ENCODE measurements at regions not wholly inside any gene's neighbourhood (a gene's known extent, or its start where the extent isn't known, plus 50 kb on each side); places are given as distances from the start of the nearest gene placed in this dataset.
"Not testable (repeated sequence)": the region's sequence is repeated elsewhere in the genome, so short reads cannot be mapped to it uniquely, and the experiment has no call there.

DNA sequence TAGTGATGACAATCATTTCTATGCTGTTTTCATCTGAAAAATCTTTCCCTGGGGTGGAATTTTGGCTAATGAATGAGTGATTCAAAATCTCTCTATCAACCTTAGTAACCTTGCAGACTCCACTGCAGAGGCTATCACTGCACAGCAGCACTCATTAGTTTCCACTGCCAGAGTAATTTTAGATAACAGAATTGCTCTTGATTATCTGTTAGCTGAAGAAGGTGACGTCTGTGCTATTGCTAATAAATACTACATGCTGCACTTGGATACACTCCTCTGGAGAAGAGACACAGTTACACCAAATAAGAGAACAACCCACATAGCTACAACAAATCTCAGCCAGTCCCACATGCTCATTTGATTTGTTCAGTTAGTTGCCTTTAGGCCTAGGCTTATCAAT lies 1348.4 kb downstream of the NCAM2 start:
- Histone ChIP-seq H3K36me3 (ENCODE audit: insufficient read depth, low read length) (no peaks in the 10 kb centered on the region), H3K27ac (ENCODE audit: low read length) (no peak overlapping the region), H3K4me3 (ENCODE audit: low read length) (no peak overlapping the region), H3K4me2 (ENCODE audit: low read depth, low read length, poor library complexity, severe bottlenecking) (no peak overlapping the region), H2AFZ (ENCODE audit: low read length) (no peak overlapping the region), H3K9me2 (replicated peaks; ENCODE audit: insufficient read depth, low read length) (no peaks in the 10 kb centered on the region), H3K9me3 (ENCODE audit: low read length) (peaks cover 63% of the 10 kb centered on the region), H3K9ac (ENCODE audit: low read length) (no peak overlapping the region), H3K79me2 (ENCODE audit: low read length) (no peaks in the 10 kb centered on the region), H3K27me3 (ENCODE audit: low read length) (no peaks in the 10 kb centered on the region), H3K4me1 (ENCODE audit: low read length) (no peaks in the 10 kb centered on the region), H4K20me1 (ENCODE audit: insufficient read depth, low read depth, low read length) (no peaks in the 10 kb centered on the region)
- DNase-seq = no peak

DNA sequence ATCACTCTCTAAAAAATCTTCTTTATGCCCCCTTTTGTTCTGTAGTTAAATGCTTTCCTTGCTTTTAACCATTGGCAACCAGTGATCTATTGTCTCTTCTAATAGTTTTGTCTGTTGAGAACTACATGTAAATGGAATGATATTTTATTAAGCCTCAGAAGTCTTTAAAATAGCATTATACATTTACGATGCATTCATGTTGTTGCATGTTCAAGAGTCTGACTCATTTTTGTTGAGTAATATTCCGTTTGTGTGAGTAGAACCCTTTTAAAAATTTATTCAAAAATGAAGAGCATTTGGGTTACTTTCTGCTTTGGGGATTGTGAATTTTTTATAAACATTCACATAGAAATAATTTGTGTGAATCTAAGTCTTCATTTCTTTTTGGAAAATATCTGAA lies 1352.9 kb downstream of the NCAM2 start:
- DNase-seq = no peak
- peaks cover 26% of the 10 kb centered on the region for H3K9me3 ChIP-seq (ENCODE audit: low read length)
- H3K9me2 ChIP-seq (replicated peaks; ENCODE audit: insufficient read depth, low read length) = no peaks in the 10 kb centered on the region
- H3K36me3 ChIP-seq (ENCODE audit: insufficient read depth, low read length) = no peaks in the 10 kb centered on the region
- H3K79me2 ChIP-seq (ENCODE audit: low read length) = no peaks in the 10 kb centered on the region
- no peaks in the 10 kb centered on the region for H3K27me3 ChIP-seq (ENCODE audit: low read length)
- no peaks in the 10 kb centered on the region for H4K20me1 ChIP-seq (ENCODE audit: insufficient read depth, low read depth, low read length)
- no peak overlapping the region for H3K4me3 ChIP-seq (ENCODE audit: low read length)
- no peak overlapping the region for H3K4me2 ChIP-seq (ENCODE audit: low read depth, low read length, poor library complexity, severe bottlenecking)
- H3K9ac ChIP-seq (ENCODE audit: low read length) = no peak overlapping the region
- no peak overlapping the region for H2AFZ ChIP-seq (ENCODE audit: low read length)
- no peak overlapping the region for H3K27ac ChIP-seq (ENCODE audit: low read length)
- H3K4me1 ChIP-seq (ENCODE audit: low read length) = no peaks in the 10 kb centered on the region

DNA sequence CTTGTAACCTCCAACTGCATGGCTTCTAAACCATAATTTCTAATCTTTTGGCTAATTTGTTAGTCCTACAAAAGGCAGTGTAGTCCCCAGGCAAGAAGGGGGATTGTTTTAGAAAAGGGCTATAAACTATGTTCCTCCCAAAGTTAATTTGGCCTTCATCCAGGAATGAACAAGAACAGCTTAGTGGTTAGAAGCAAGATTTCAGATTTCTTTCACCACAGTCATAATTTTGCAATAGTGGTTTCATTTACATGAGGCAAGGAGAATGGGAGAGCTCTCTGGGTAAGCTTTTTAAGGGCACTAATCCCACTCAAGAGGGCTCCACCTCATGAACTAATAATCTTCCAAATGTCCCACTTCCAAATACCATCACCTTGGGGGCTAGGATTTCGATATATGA lies 1353.9 kb downstream of the NCAM2 start:
- no peak overlapping the region for H3K9ac ChIP-seq (ENCODE audit: low read length)
- no peak overlapping the region for H2AFZ ChIP-seq (ENCODE audit: low read length)
- H3K79me2 ChIP-seq (ENCODE audit: low read length) = no peaks in the 10 kb centered on the region
- peaks cover 22% of the 10 kb centered on the region for H3K9me3 ChIP-seq (ENCODE audit: low read length)
- no peak overlapping the region for H3K27ac ChIP-seq (ENCODE audit: low read length)
- H3K4me2 ChIP-seq (ENCODE audit: low read depth, low read length, poor library complexity, severe bottlenecking) = no peak overlapping the region
- no peaks in the 10 kb centered on the region for H4K20me1 ChIP-seq (ENCODE audit: insufficient read depth, low read depth, low read length)
- H3K4me3 ChIP-seq (ENCODE audit: low read length) = no peak overlapping the region
- H3K36me3 ChIP-seq (ENCODE audit: insufficient read depth, low read length) = no peaks in the 10 kb centered on the region
- H3K27me3 ChIP-seq (ENCODE audit: low read length) = no peaks in the 10 kb centered on the region
- no peaks in the 10 kb centered on the region for H3K9me2 ChIP-seq (replicated peaks; ENCODE audit: insufficient read depth, low read length)
- H3K4me1 ChIP-seq (ENCODE audit: low read length) = no peaks in the 10 kb centered on the region
- no peak for DNase-seq

DNA sequence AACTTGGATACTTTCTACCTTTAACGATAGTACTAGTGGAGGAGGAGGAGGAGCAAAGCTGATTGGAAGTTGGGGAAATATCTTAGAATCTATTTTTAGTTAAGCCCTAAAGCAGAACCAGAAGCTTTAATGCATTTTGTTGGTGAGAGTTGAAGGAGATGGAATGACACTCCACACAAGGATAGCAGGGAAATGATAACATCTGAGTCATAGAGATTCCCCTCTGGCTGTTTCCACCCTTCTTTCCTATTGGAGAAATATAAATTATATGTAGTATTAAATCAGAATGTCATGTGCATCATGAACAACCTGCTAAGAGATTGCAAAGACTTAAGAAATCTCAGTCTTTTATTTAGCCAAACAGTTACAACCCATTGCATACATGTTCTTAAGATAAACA lies 1357.7 kb downstream of the NCAM2 start:
- no peak for DNase-seq
- Histone ChIP-seq H2AFZ (ENCODE audit: low read length) (no peak overlapping the region), H4K20me1 (ENCODE audit: insufficient read depth, low read depth, low read length) (no peaks in the 10 kb centered on the region)

DNA sequence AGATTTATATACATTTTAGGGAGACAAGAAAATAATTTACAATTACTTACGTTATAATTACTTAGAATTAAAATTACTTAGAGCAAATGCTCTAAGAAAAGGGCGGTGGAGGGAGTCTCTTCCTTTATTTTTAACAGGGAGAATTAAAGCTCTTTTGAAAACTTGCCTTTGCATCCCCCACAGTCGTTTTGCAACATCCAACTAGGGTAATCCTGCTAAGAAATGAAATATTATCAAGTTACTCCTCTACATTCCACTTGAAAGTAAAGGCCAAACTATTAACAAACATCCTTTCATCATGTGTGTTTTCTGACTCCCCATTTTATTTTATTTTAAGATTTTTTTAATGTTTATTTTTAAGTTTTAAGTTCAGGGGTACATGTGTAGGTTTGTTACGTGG lies 1358.5 kb downstream of the NCAM2 start:
- Histone ChIP-seq H3K9ac (ENCODE audit: low read length) (no peak overlapping the region), H3K79me2 (ENCODE audit: low read length) (no peaks in the 10 kb centered on the region), H3K27ac (ENCODE audit: low read length) (no peak overlapping the region), H3K9me2 (replicated peaks; ENCODE audit: insufficient read depth, low read length) (no peaks in the 10 kb centered on the region), H3K27me3 (ENCODE audit: low read length) (no peaks in the 10 kb centered on the region), H3K9me3 (ENCODE audit: low read length) (peaks cover 12% of the 10 kb centered on the region), H2AFZ (ENCODE audit: low read length) (no peak overlapping the region), H3K4me2 (ENCODE audit: low read depth, low read length, poor library complexity, severe bottlenecking) (no peak overlapping the region), H3K4me3 (ENCODE audit: low read length) (no peak overlapping the region), H3K36me3 (ENCODE audit: insufficient read depth, low read length) (no peaks in the 10 kb centered on the region), H4K20me1 (ENCODE audit: insufficient read depth, low read depth, low read length) (no peaks in the 10 kb centered on the region), H3K4me1 (ENCODE audit: low read length) (no peaks in the 10 kb centered on the region)
- no peak for DNase-seq

More for the DNA sequence above, 1357.7 kb downstream of the NCAM2 start:
- Histone ChIP-seq H3K27ac (ENCODE audit: low read length) (no peak overlapping the region), H3K79me2 (ENCODE audit: low read length) (no peaks in the 10 kb centered on the region), H3K4me1 (ENCODE audit: low read length) (no peaks in the 10 kb centered on the region), H3K4me3 (ENCODE audit: low read length) (no peak overlapping the region), H3K27me3 (ENCODE audit: low read length) (no peaks in the 10 kb centered on the region), H3K36me3 (ENCODE audit: insufficient read depth, low read length) (no peaks in the 10 kb centered on the region), H3K4me2 (ENCODE audit: low read depth, low read length, poor library complexity, severe bottlenecking) (no peak overlapping the region), H3K9me3 (ENCODE audit: low read length) (peaks cover 12% of the 10 kb centered on the region), H3K9ac (ENCODE audit: low read length) (no peak overlapping the region), H3K9me2 (replicated peaks; ENCODE audit: insufficient read depth, low read length) (no peaks in the 10 kb centered on the region)

DNA sequence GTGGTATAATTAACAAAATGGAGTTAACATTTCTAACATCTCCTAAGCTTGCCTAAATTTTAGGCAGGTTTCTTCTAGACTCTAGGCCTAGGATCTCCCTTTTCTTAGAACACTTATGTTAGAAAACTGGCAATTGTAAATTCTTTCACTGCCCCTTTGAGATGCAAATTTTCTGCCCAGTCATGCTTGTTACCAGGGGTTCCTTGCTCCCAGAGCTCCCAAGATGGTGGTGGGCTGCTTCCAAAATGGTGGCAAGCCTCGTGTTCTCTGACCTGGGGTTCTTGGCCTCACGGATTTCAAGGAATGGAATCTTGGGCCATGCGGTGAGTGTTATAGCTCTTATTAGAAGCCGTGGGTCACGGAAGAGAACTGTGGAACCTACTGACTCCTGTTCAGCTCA lies 1361.4 kb downstream of the NCAM2 start:
- not testable (repeated sequence) for H4K20me1 ChIP-seq (ENCODE audit: insufficient read depth, low read depth, low read length); H3K4me2 ChIP-seq (ENCODE audit: low read depth, low read length, poor library complexity, severe bottlenecking); H3K4me1 ChIP-seq (ENCODE audit: low read length); H3K4me3 ChIP-seq (ENCODE audit: low read length); H3K27ac ChIP-seq (ENCODE audit: low read length); H3K27me3 ChIP-seq (ENCODE audit: low read length); DNase-seq; H3K79me2 ChIP-seq (ENCODE audit: low read length); H3K9me2 ChIP-seq (replicated peaks; ENCODE audit: insufficient read depth, low read length); H3K36me3 ChIP-seq (ENCODE audit: insufficient read depth, low read length); H2AFZ ChIP-seq (ENCODE audit: low read length); H3K9ac ChIP-seq (ENCODE audit: low read length)
- peaks cover 25% of the 10 kb centered on the region for H3K9me3 ChIP-seq (ENCODE audit: low read length)

DNA sequence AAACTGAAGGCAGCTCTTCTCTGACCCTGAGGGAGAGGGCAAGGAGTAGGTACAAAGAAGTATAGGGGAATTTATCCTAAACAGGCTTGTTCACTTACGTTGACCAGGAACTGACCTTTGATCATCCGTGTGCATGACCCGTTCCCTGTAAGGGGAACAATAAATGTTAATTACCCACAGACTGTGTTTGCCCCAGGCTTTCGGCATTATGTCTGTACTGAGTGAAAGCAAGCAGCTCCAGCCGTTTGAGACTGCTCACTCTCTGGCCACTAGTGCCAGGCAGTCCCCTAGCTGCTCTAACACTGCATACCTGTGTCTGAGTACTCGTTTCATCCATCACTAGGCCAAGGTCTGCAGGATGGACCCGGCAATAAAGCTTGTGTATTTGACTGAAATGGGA lies 1365.3 kb downstream of the NCAM2 start:
- no peaks in the 10 kb centered on the region for H3K36me3 ChIP-seq (ENCODE audit: insufficient read depth, low read length)
- H4K20me1 ChIP-seq (ENCODE audit: insufficient read depth, low read depth, low read length) = no peaks in the 10 kb centered on the region
- no peak overlapping the region for H2AFZ ChIP-seq (ENCODE audit: low read length)
- no peak overlapping the region for H3K4me3 ChIP-seq (ENCODE audit: low read length)
- no peak for DNase-seq
- no peak overlapping the region for H3K4me2 ChIP-seq (ENCODE audit: low read depth, low read length, poor library complexity, severe bottlenecking)
- H3K27me3 ChIP-seq (ENCODE audit: low read length) = no peaks in the 10 kb centered on the region
- no peaks in the 10 kb centered on the region for H3K4me1 ChIP-seq (ENCODE audit: low read length)
- H3K79me2 ChIP-seq (ENCODE audit: low read length) = no peaks in the 10 kb centered on the region
- peaks cover 21% of the 10 kb centered on the region for H3K9me3 ChIP-seq (ENCODE audit: low read length)
- H3K9me2 ChIP-seq (replicated peaks; ENCODE audit: insufficient read depth, low read length) = no peaks in the 10 kb centered on the region
- no peak overlapping the region for H3K27ac ChIP-seq (ENCODE audit: low read length)
- H3K9ac ChIP-seq (ENCODE audit: low read length) = no peak overlapping the region

DNA sequence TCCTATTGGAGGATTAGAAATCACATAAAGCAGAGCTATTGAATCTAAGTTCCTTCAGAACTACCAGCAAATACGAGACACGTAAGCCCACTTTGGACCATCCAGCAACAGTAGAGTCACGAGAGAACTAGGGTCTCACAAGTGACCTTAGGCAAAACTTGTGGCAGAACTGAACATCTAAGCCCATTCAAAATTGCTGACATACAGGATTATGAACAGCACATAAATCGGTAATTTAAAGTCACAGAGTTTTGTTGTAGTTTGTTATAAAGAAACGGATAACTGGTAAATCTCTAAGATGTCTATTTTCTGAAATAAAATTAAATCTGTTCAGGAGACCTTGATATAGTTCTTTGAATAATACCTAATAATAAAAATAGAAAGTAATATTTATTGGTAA lies 1366.0 kb downstream of the NCAM2 start:
- Histone ChIP-seq H3K9ac (ENCODE audit: low read length) (no peak overlapping the region), H3K9me3 (ENCODE audit: low read length) (peaks cover 23% of the 10 kb centered on the region), H3K9me2 (replicated peaks; ENCODE audit: insufficient read depth, low read length) (no peaks in the 10 kb centered on the region), H3K27me3 (ENCODE audit: low read length) (no peaks in the 10 kb centered on the region), H2AFZ (ENCODE audit: low read length) (no peak overlapping the region), H3K4me2 (ENCODE audit: low read depth, low read length, poor library complexity, severe bottlenecking) (no peak overlapping the region), H4K20me1 (ENCODE audit: insufficient read depth, low read depth, low read length) (no peaks in the 10 kb centered on the region), H3K4me3 (ENCODE audit: low read length) (no peak overlapping the region), H3K4me1 (ENCODE audit: low read length) (no peaks in the 10 kb centered on the region), H3K27ac (ENCODE audit: low read length) (no peak overlapping the region), H3K79me2 (ENCODE audit: low read length) (no peaks in the 10 kb centered on the region), H3K36me3 (ENCODE audit: insufficient read depth, low read length) (no peaks in the 10 kb centered on the region)
- DNase-seq = no peak

Data from Karpas-422 (cell line).